ENCODE measurements at regions not wholly inside any gene's neighbourhood (a gene's known extent, or its start where the extent isn't known, plus 50 kb on each side); places are given as distances from the start of the nearest gene placed in this dataset.

DNA sequence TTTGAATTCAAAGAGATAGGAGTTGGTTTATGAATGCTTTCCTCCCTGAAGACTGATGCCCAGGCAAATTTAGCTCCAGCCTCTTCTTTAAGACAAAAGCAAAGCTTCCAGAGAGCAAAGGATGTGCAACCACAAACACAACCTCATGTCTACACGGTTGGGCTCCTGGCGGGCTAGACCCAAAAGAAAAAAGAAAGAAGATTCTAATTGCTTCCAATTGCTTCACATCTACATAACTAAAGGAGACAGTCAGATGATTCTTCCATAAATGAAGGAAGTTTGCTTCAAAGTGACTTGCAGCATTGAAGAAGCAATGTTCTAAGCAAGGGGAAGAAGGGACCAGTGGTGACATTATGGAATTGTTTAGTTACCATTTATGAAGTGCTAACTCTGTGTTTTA lies 1603.0 kb upstream of the TENM3 start:
- no peak for DNase-seq (ENCODE audit: low spot score)

DNA sequence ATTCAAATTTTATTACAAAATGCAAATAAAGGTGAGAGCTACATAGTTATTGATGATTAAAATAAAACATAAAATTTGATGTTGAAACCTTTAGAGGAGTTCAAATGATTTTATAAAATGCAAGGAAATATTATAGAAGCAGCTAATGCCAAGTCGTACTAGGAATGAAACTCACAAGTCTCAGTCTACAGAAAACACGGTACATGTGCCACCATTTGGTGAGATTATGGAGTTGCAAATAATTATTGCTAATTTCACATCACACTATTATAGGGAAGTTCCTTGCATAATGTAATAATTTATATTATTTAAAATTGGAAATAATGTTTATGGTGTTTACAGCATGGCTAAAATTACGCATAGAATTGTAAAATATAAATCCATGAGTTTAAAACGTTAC lies 1601.7 kb upstream of the TENM3 start:
- no peak for DNase-seq (ENCODE audit: low spot score)

GRCh38 chr4:180642732-180643131 lies 1600.5 kb upstream of the TENM3 start:
- no peak for DNase-seq (ENCODE audit: low spot score)

GRCh38 chr4:180650273-180650672 lies 1592.9 kb upstream of the TENM3 start:
- DNase-seq (ENCODE audit: low spot score) = no peak

GRCh38 chr4:180652533-180652932 lies 1590.7 kb upstream of the TENM3 start:
- DNase-seq (ENCODE audit: low spot score) = no peak

DNA sequence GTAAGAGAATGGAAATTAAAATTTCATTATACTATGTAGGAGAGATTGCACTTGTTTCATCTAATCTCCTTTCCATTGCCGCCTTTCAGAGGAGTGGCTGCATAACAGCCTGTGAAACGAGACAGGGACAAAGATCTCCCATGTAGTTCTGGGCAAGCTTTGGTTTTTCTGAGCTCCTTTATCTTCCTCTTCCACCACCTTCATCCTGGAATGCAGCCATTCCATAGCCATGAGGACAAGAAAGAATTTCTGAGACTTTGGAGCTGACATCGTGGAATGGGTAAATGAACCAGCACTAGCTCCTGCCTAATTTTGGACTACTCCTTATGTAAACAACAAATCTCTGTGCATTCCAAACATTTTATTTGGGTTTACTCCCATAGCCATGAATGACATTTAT lies 1587.3 kb upstream of the TENM3 start:
- no peak for DNase-seq (ENCODE audit: low spot score)

DNA sequence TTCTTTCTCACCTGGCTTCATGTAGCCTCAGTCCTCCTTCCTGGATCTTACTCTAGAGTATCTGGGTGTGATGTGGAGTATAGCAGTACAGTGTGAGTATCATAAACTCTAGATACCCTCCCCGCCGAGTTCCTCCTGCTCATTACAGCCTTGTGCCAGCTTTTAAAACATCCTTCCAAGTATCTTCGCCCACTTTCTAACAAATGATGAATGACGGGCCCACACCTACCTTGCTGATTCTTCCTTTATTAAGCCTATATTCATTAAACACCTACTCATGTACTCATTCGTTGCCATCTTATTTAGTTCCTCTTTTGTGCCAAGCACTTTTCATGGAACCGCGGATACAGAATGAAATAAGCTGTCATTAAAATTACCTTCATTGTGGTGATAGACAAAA lies 1585.3 kb upstream of the TENM3 start:
- DNase-seq (ENCODE audit: low spot score) = no peak

DNA sequence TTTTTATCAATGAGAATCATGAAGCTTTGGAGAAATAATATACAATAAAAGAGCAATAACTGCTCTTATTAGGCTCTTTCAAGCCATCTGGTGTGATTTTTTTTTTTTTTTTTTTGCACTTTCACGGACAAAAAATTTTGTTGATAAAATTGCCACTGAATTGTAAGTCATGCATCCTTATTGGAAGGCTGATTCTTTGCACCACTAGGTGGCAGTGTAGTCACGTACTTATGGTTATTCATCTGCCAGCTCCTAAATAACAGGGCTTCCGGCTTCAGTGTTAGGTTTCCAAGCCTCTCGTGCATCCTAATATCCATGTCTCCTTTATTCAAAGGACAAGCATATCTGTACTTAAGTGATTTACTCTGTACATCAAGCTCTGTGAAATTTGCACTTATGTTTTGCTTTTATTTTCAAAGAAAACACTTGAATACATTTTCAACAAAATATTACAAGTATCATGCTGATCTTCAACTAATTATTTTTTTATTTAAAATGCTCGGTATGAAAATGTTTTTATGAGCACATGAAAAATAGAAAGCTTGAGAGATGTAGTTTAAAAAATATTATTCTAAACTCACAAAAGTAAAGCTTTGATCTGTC lies 1578.3 kb upstream of the TENM3 start:
- peak; percentile 2 for DNase-seq (ENCODE audit: low spot score)

GRCh38 chr4:180665481-180665880 lies 1577.7 kb upstream of the TENM3 start:
- DNase-seq (ENCODE audit: low spot score) = no peak

DNA sequence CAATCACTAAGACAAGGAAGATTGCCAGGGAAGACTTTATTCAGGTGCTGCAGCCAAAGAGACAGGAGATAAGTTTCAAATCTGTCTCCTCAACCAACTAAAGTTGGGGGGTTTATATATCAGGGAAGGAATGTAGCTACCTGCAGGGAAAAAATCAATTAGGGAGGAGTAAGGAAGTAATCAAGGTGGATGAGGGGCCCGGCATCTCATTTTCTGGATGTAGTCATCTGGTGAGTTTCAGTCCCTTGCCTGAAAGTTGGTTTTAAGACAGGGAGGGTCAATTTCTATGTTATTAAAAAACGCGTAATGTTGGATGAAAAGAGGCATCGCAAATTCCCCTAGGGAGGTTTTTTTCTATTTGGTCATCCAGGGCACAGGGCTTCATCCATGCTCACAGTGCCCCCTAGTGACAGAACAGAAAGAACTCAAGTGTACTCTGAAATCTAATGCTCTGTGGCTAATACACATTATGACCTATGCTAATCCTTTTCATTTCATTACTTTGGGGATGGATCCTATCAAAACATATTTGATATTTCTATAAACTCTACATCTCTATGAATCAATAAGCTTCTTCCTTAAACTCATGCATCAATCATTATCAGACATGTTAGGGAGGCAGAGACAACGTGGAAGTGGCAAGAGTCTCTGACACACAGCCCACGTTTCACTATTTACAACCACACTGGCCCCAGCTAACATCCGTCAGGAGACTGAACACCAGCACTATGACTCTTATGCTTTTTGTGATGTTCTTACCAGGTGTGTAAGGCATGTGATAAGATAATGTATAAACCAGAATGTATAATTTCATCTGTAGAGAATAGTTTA lies 1577.0 kb upstream of the TENM3 start:
- peak; percentile 3 for DNase-seq (ENCODE audit: low spot score)

DNA sequence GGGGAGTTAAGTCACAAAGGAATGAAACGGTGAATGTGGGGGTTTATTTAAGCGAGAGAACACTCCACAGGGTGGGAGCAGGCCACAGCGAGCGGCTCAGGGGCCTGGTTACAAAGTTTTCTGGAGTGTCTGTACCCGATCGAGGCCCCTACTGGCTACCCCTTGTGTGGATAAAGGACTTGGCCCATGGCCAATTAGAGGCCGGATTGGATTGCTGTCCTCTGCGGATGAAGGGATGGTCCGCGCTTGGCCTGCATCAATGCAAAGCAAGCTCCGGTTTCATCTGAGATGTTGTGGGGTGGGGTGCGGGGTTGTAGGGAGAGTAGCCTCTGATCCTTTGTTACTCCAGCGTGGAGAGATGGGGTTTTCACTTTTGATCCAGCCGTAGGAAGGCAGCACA lies 1574.5 kb upstream of the TENM3 start:
- no peak for DNase-seq (ENCODE audit: low spot score)

GRCh38 chr4:180669680-180670079 lies 1573.5 kb upstream of the TENM3 start:
- DNase-seq (ENCODE audit: low spot score) = no peak

GRCh38 chr4:180674619-180675358 lies 1568.4 kb upstream of the TENM3 start:
- no peak for DNase-seq (ENCODE audit: low spot score)

DNA sequence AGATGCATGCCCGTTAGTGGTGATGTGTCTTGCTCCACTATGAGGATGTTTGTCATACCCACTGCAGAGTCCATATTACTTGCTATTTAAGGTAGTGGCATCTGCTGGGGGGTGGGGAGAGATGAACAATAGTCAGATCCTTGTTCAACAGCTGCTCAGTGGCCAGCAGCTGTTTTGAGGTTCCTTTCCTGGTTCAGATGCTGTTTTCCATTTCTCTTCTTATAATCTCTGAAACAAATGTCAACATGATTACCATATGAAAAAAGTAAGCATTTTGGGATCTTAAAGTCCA lies 1567.9 kb upstream of the TENM3 start:
- no peak for DNase-seq (ENCODE audit: low spot score)

GRCh38 chr4:180680305-180680704 lies 1562.9 kb upstream of the TENM3 start:
- no peak for DNase-seq (ENCODE audit: low spot score)

DNA sequence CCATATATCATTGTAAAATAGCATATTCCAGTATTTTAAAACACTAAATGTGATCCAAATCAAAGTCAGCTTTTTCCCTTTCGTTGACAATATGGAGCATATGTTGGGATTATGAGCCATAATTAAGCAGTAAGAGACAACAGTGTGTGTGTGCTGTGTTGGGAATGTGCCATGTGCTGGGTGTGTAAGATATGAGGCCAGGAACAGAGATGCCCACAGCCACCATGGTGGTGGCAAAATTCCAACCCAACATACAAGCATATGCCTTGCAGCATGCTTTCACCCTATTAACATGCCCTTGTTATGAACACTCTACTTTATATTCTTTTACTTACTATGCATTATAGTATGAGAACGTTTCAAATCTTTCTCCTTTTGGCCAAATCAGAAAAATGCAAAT lies 1560.4 kb upstream of the TENM3 start:
- no peak for DNase-seq (ENCODE audit: low spot score)

GRCh38 chr4:180683186-180683585 lies 1560.0 kb upstream of the TENM3 start:
- DNase-seq (ENCODE audit: low spot score) = no peak

GRCh38 chr4:180688480-180688879 lies 1554.7 kb upstream of the TENM3 start:
- no peak for DNase-seq (ENCODE audit: low spot score)

- DNase-seq (ENCODE audit: low spot score) = no peak
Measured at GRCh38 chr4:180694875-180695274, 1548.3 kb upstream of the TENM3 start.

GRCh38 chr4:180695851-180696250 lies 1547.4 kb upstream of the TENM3 start:
- no peak for DNase-seq (ENCODE audit: low spot score)

DNA sequence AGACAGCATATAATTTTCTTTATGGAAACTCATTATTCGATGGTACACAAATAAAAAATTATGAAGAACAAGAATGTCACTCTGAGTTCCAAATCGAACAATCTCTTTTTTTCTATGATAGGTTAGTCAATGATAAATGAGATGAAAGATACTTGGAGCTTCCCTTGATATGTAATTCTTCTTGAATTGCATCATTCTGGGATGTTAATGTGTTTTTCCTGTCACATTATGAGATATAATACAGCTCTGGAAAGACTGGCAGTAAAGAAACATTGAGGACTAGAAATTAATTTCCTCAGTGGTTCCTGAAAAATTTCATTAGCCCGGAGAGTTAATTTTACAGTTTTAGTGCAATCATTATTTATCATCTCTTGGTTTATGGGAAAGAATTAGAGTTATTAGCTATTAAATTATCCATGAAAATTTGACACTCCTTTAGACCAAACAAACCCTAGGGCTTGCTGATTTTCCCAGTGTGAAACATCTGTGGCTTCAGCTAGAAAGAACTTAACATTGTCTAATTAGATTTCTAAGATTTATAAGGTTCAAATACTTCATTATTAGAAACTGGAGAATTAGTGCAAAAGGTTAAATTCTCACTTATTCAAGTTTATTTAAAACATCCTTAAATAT lies 1546.6 kb upstream of the TENM3 start:
- DNase-seq (ENCODE audit: low spot score) = no peak

- no peak for DNase-seq (ENCODE audit: low spot score)
Measured at GRCh38 chr4:180698550-180699195, 1544.5 kb upstream of the TENM3 start.
